ENCODE measurements at regions not wholly inside any gene's neighbourhood (a gene's known extent, or its start where the extent isn't known, plus 50 kb on each side); places are given as distances from the start of the nearest gene placed in this dataset.
"Not testable (repeated sequence)": the region's sequence is repeated elsewhere in the genome, so short reads cannot be mapped to it uniquely, and the experiment has no call there.

- Histone ChIP-seq H3K27me3 (replicated peaks; ENCODE audit: control insufficient read depth, insufficient read depth, low read length, poor library complexity, severe bottlenecking) (no peaks in the 10 kb centered on the region), H3K27ac (ENCODE audit: insufficient read depth, low read length, poor library complexity, severe bottlenecking) (no peak overlapping the region), H3K9me3 (ENCODE audit: control insufficient read depth, low read length) (no peaks in the 10 kb centered on the region), H3K4me3 (ENCODE audit: insufficient read depth, low read depth, low read length, poor library complexity, severe bottlenecking) (no peak overlapping the region), H3K36me3 (ENCODE audit: control insufficient read depth, insufficient read depth, low read length) (no peaks in the 10 kb centered on the region), H3K4me1 (ENCODE audit: control insufficient read depth, insufficient read depth, low read length, poor library complexity, severe bottlenecking) (no peaks in the 10 kb centered on the region)
- DNase-seq = no peak
These were observed 250.5 kb upstream of the ATP5MC3 start for GRCh38 chr2:175432021-175432420.

DNA sequence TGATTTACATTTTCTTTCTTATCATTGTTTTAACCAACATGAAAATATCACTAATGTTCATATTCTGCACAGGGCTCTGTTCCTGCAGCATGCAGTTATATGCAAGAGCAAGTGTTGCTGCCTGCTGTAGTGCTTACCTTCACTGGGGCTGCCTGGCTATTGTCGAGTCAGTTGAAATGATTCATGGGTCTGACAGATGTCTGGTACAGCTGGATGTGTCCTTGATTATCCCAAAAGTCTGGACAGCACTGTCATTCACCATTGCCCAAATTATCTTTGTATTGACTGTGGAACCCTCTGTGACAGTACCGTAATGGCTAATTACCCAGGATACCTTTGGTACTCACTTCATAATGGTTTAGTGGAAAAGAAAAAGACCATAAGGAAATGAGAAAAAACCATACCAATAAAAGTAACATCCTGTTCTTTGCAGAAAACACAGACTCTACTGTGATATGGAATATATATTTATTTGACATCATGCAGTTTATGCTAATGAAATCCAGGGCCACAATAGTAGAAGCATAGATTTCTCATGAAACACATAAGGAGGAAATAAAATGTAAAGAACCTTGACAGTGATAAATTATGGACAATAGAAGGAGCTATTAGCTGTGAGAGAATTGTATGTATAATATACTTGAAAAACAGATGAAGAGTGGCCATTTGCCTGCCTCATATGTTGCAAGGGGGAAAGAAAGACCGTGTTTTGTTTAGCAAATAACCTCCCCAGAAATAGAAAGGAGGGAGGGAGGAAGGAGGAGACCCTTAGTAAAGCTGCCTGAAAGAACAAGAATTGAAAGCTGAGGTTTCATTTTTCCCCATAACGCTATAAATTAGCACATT lies 249.8 kb upstream of the ATP5MC3 start:
- no peak for DNase-seq
- H3K27ac ChIP-seq (ENCODE audit: insufficient read depth, low read length, poor library complexity, severe bottlenecking) = no peak overlapping the region
- no peaks in the 10 kb centered on the region for H3K36me3 ChIP-seq (ENCODE audit: control insufficient read depth, insufficient read depth, low read length)
- no peaks in the 10 kb centered on the region for H3K9me3 ChIP-seq (ENCODE audit: control insufficient read depth, low read length)
- H3K4me1 ChIP-seq (ENCODE audit: control insufficient read depth, insufficient read depth, low read length, poor library complexity, severe bottlenecking) = no peaks in the 10 kb centered on the region
- no peak overlapping the region for H3K4me3 ChIP-seq (ENCODE audit: insufficient read depth, low read depth, low read length, poor library complexity, severe bottlenecking)
- H3K27me3 ChIP-seq (replicated peaks; ENCODE audit: control insufficient read depth, insufficient read depth, low read length, poor library complexity, severe bottlenecking) = no peaks in the 10 kb centered on the region

GRCh38 chr2:175430236-175430635 lies 248.7 kb upstream of the ATP5MC3 start:
- H3K27me3 ChIP-seq (replicated peaks; ENCODE audit: control insufficient read depth, insufficient read depth, low read length, poor library complexity, severe bottlenecking) = no peaks in the 10 kb centered on the region
- no peaks in the 10 kb centered on the region for H3K9me3 ChIP-seq (ENCODE audit: control insufficient read depth, low read length)
- no peaks in the 10 kb centered on the region for H3K4me1 ChIP-seq (ENCODE audit: control insufficient read depth, insufficient read depth, low read length, poor library complexity, severe bottlenecking)
- H3K4me3 ChIP-seq (ENCODE audit: insufficient read depth, low read depth, low read length, poor library complexity, severe bottlenecking) = no peak overlapping the region
- DNase-seq = no peak
- no peak overlapping the region for H3K27ac ChIP-seq (ENCODE audit: insufficient read depth, low read length, poor library complexity, severe bottlenecking)
- H3K36me3 ChIP-seq (ENCODE audit: control insufficient read depth, insufficient read depth, low read length) = no peaks in the 10 kb centered on the region

GRCh38 chr2:175418224-175418835 lies 236.8 kb upstream of the ATP5MC3 start:
- no peak for DNase-seq
- H3K27me3 ChIP-seq (replicated peaks; ENCODE audit: control insufficient read depth, insufficient read depth, low read length, poor library complexity, severe bottlenecking) = no peaks in the 10 kb centered on the region
- H3K9me3 ChIP-seq (ENCODE audit: control insufficient read depth, low read length) = no peaks in the 10 kb centered on the region
- H3K4me3 ChIP-seq (ENCODE audit: insufficient read depth, low read depth, low read length, poor library complexity, severe bottlenecking) = no peak overlapping the region
- no peaks in the 10 kb centered on the region for H3K4me1 ChIP-seq (ENCODE audit: control insufficient read depth, insufficient read depth, low read length, poor library complexity, severe bottlenecking)
- no peak overlapping the region for H3K27ac ChIP-seq (ENCODE audit: insufficient read depth, low read length, poor library complexity, severe bottlenecking)
- no peaks in the 10 kb centered on the region for H3K36me3 ChIP-seq (ENCODE audit: control insufficient read depth, insufficient read depth, low read length)

GRCh38 chr2:175414882-175415487 lies 233.5 kb upstream of the ATP5MC3 start:
- no peak for DNase-seq
- Histone ChIP-seq H3K4me3 (ENCODE audit: insufficient read depth, low read depth, low read length, poor library complexity, severe bottlenecking) (no peak overlapping the region), H3K27ac (ENCODE audit: insufficient read depth, low read length, poor library complexity, severe bottlenecking) (no peak overlapping the region), H3K36me3 (ENCODE audit: control insufficient read depth, insufficient read depth, low read length) (no peaks in the 10 kb centered on the region), H3K27me3 (replicated peaks; ENCODE audit: control insufficient read depth, insufficient read depth, low read length, poor library complexity, severe bottlenecking) (no peaks in the 10 kb centered on the region), H3K9me3 (ENCODE audit: control insufficient read depth, low read length) (no peaks in the 10 kb centered on the region), H3K4me1 (ENCODE audit: control insufficient read depth, insufficient read depth, low read length, poor library complexity, severe bottlenecking) (no peaks in the 10 kb centered on the region)

GRCh38 chr2:175414191-175414881 lies 232.8 kb upstream of the ATP5MC3 start:
- Histone ChIP-seq H3K4me1 (ENCODE audit: control insufficient read depth, insufficient read depth, low read length, poor library complexity, severe bottlenecking) (no peaks in the 10 kb centered on the region), H3K36me3 (ENCODE audit: control insufficient read depth, insufficient read depth, low read length) (no peaks in the 10 kb centered on the region), H3K4me3 (ENCODE audit: insufficient read depth, low read depth, low read length, poor library complexity, severe bottlenecking) (no peak overlapping the region), H3K9me3 (ENCODE audit: control insufficient read depth, low read length) (no peaks in the 10 kb centered on the region), H3K27me3 (replicated peaks; ENCODE audit: control insufficient read depth, insufficient read depth, low read length, poor library complexity, severe bottlenecking) (no peaks in the 10 kb centered on the region), H3K27ac (ENCODE audit: insufficient read depth, low read length, poor library complexity, severe bottlenecking) (no peak overlapping the region)
- DNase-seq = no peak

DNA sequence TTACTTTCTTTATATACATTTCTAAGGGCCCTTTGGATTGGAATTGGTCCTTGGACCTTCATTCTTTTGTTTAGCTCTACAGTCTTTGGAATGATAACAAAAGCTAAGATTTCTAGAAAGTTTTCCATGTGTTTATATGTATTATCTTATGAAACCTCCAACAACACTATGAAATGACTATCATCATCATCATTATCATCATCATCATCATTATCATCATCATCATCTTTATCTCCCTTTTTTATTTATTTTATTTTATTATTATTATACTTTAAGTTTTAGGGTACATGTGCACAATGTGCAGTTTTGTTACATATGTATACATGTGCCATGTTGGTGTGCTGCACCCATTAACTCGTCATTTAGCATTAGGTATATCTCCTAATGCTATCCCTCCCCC lies 229.4 kb upstream of the ATP5MC3 start:
- DNase-seq; H3K27ac ChIP-seq (ENCODE audit: insufficient read depth, low read length, poor library complexity, severe bottlenecking); H3K4me1 ChIP-seq (ENCODE audit: control insufficient read depth, insufficient read depth, low read length, poor library complexity, severe bottlenecking); H3K9me3 ChIP-seq (ENCODE audit: control insufficient read depth, low read length); H3K4me3 ChIP-seq (ENCODE audit: insufficient read depth, low read depth, low read length, poor library complexity, severe bottlenecking); H3K27me3 ChIP-seq (replicated peaks; ENCODE audit: control insufficient read depth, insufficient read depth, low read length, poor library complexity, severe bottlenecking); H3K36me3 ChIP-seq (ENCODE audit: control insufficient read depth, insufficient read depth, low read length): not testable (repeated sequence)

DNA sequence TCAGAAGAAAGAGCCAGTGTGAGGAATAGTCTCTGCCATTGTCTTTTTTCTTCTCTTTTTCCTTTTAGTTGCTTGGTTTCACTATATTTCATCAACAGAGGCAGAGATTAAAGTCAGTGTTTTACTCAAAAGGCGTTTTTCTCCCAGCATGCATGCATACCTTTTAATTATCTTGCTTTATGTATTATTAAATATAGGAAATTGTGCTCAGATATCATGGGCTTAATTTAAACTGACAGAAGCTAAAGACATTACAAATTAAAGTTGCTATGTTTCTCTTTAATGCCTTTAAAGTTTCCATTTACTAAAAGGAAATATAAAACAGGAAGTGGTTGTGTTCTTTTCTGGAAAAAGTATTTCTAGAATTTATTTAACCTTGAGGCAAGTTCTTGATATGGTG lies 223.3 kb upstream of the ATP5MC3 start:
- Histone ChIP-seq H3K36me3 (ENCODE audit: control insufficient read depth, insufficient read depth, low read length) (no peaks in the 10 kb centered on the region), H3K27ac (ENCODE audit: insufficient read depth, low read length, poor library complexity, severe bottlenecking) (no peak overlapping the region), H3K27me3 (replicated peaks; ENCODE audit: control insufficient read depth, insufficient read depth, low read length, poor library complexity, severe bottlenecking) (no peaks in the 10 kb centered on the region), H3K4me3 (ENCODE audit: insufficient read depth, low read depth, low read length, poor library complexity, severe bottlenecking) (no peak overlapping the region), H3K4me1 (ENCODE audit: control insufficient read depth, insufficient read depth, low read length, poor library complexity, severe bottlenecking) (no peaks in the 10 kb centered on the region), H3K9me3 (ENCODE audit: control insufficient read depth, low read length) (no peaks in the 10 kb centered on the region)
- no peak for DNase-seq

DNA sequence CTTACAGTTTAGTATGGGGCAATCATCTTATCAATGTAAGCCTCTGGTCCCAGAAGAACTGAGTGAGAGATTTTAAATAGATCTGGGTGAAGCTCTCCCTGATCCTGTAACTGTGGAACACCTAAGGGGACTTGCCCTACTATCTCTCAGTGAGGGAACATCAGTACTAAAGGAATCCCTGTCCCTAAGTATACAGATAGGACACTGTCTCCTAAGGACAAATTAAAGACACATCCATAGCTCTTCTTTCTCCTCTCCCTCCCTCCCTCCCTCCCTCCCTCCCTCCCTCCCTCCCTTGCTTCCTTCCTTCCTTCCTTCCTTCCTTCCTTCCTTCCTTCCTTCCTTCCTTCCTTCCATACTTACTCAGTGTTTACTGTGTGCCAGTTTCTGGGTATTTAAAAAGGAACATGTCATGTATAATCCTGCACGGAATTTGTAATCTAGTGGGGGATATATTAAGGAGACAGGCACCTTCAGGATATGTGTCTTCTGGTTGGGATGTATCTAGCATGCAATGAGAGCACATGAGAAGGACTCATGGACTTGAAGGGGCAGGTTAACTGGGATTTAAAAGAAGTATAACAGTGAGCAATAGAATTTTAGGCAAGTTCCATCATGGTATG lies 222.2 kb upstream of the ATP5MC3 start:
- no peak for DNase-seq
- H3K27me3 ChIP-seq (replicated peaks; ENCODE audit: control insufficient read depth, insufficient read depth, low read length, poor library complexity, severe bottlenecking) = no peaks in the 10 kb centered on the region
- H3K4me1 ChIP-seq (ENCODE audit: control insufficient read depth, insufficient read depth, low read length, poor library complexity, severe bottlenecking) = no peaks in the 10 kb centered on the region
- H3K9me3 ChIP-seq (ENCODE audit: control insufficient read depth, low read length) = no peaks in the 10 kb centered on the region
- H3K27ac ChIP-seq (ENCODE audit: insufficient read depth, low read length, poor library complexity, severe bottlenecking) = no peak overlapping the region
- no peaks in the 10 kb centered on the region for H3K36me3 ChIP-seq (ENCODE audit: control insufficient read depth, insufficient read depth, low read length)
- no peak overlapping the region for H3K4me3 ChIP-seq (ENCODE audit: insufficient read depth, low read depth, low read length, poor library complexity, severe bottlenecking)
